ENCODE measurements at regions not wholly inside any gene's neighbourhood (a gene's known extent, or its start where the extent isn't known, plus 50 kb on each side); places are given as distances from the start of the nearest gene placed in this dataset.
"Not testable (repeated sequence)": the region's sequence is repeated elsewhere in the genome, so short reads cannot be mapped to it uniquely, and the experiment has no call there.

GRCh38 chr16:8408855-8409567, 181.3 kb downstream of the TMEM114 start:
- no peak overlapping the region for H3K4me3 ChIP-seq (replicated peaks; ENCODE audit: low read depth, low read length)
- no peak for TF ChIP-seq CTCF (IDR thresholded peaks at IDR 0.05; ENCODE audit: insufficient read depth, low read length, poor library complexity, severe bottlenecking)
- H3K36me3 ChIP-seq (ENCODE audit: control insufficient read depth, insufficient read depth, low read length) = no peaks in the 10 kb centered on the region
- no peak for DNase-seq (ENCODE audit: extremely low read depth, insufficient read length)
- no peaks in the 10 kb centered on the region for H3K27me3 ChIP-seq (replicated peaks; ENCODE audit: control insufficient read depth, insufficient read depth, low read length)

DNA sequence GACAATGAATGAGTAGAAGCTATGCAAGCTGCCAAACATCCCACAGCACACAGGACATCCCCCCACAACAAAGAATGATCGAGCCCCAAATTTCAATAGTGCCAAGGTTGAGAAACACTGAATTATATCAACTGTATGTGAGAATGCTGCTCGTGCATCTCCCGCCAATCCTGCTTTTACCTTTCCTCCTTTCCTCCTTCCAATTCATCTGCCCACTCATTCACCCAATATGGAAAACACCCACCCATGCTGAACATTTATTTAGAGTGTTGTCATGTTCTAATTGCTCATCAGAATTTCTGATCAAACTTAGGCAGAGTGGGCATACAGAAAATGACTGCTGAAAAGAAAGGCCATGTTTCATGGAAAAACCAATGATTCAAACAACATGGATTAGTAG, 183.0 kb downstream of the TMEM114 start:
- Histone ChIP-seq H3K27me3 (replicated peaks; ENCODE audit: control insufficient read depth, insufficient read depth, low read length) (no peaks in the 10 kb centered on the region), H3K4me3 (replicated peaks; ENCODE audit: low read depth, low read length) (no peak overlapping the region), H3K36me3 (ENCODE audit: control insufficient read depth, insufficient read depth, low read length) (no peaks in the 10 kb centered on the region)
- no peak for TF ChIP-seq CTCF (IDR thresholded peaks at IDR 0.05; ENCODE audit: insufficient read depth, low read length, poor library complexity, severe bottlenecking)
- no peak for DNase-seq (ENCODE audit: extremely low read depth, insufficient read length)

- Histone ChIP-seq H3K4me3 (replicated peaks; ENCODE audit: low read depth, low read length) (no peak overlapping the region), H3K27me3 (replicated peaks; ENCODE audit: control insufficient read depth, insufficient read depth, low read length) (no peaks in the 10 kb centered on the region), H3K36me3 (ENCODE audit: control insufficient read depth, insufficient read depth, low read length) (no peaks in the 10 kb centered on the region)
- TF ChIP-seq CTCF (IDR thresholded peaks at IDR 0.05; ENCODE audit: insufficient read depth, low read length, poor library complexity, severe bottlenecking) = no peak
- no peak for DNase-seq (ENCODE audit: extremely low read depth, insufficient read length)
Observed at GRCh38 chr16:8403978-8404749, 186.1 kb downstream of the TMEM114 start.

- no peaks in the 10 kb centered on the region for H3K36me3 ChIP-seq (ENCODE audit: control insufficient read depth, insufficient read depth, low read length)
- no peak for TF ChIP-seq CTCF (IDR thresholded peaks at IDR 0.05; ENCODE audit: insufficient read depth, low read length, poor library complexity, severe bottlenecking)
- no peak overlapping the region for H3K4me3 ChIP-seq (replicated peaks; ENCODE audit: low read depth, low read length)
- DNase-seq (ENCODE audit: extremely low read depth, insufficient read length) = no peak
- no peaks in the 10 kb centered on the region for H3K27me3 ChIP-seq (replicated peaks; ENCODE audit: control insufficient read depth, insufficient read depth, low read length)
Observed at GRCh38 chr16:8402981-8403843, 187.1 kb downstream of the TMEM114 start.

- not testable (repeated sequence) for H3K4me3 ChIP-seq (replicated peaks; ENCODE audit: low read depth, low read length); H3K36me3 ChIP-seq (ENCODE audit: control insufficient read depth, insufficient read depth, low read length); H3K27me3 ChIP-seq (replicated peaks; ENCODE audit: control insufficient read depth, insufficient read depth, low read length); DNase-seq (ENCODE audit: extremely low read depth, insufficient read length)
Observed at GRCh38 chr16:8400683-8401082, 189.6 kb downstream of the TMEM114 start.

- Histone ChIP-seq H3K36me3 (ENCODE audit: control insufficient read depth, insufficient read depth, low read length) (no peaks in the 10 kb centered on the region), H3K4me3 (replicated peaks; ENCODE audit: low read depth, low read length) (no peak overlapping the region), H3K27me3 (replicated peaks; ENCODE audit: control insufficient read depth, insufficient read depth, low read length) (no peaks in the 10 kb centered on the region)
- TF ChIP-seq CTCF (IDR thresholded peaks at IDR 0.05; ENCODE audit: insufficient read depth, low read length, poor library complexity, severe bottlenecking) = no peak
- no peak for DNase-seq (ENCODE audit: extremely low read depth, insufficient read length)
Observed at GRCh38 chr16:8398548-8398947, 191.8 kb downstream of the TMEM114 start.
